ENCODE measurements at regions not wholly inside any gene's neighbourhood (a gene's known extent, or its start where the extent isn't known, plus 50 kb on each side); places are given as distances from the start of the nearest gene placed in this dataset.

DNA sequence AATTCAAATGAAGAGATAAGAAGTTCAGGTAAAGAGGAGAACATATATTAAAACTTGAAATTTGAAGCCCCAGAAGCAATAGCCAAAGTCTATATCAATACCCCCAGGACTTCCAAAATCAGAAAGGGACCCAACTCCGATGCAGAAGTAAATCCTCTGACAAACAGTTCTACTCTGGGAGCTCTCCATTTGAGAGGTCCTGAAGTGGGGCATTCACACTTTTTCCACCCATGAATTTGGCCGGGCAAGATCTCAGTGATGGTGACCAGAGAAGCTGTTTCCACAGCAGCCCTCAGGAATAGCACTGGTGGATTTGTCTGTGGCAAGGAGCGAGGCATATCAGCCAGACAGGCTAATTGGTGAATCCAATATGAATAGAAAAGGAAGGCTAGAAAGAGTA is 313.6 kb upstream of the MC4R start:
- no peaks in the 10 kb centered on the region for H3K9me3 Mint-ChIP-seq (ENCODE audit: unreplicated experiment)
- DNase-seq = no peak
- Histone ChIP-seq H3K36me3 (ENCODE audit: control insufficient read depth, insufficient read depth, low read length) (no peaks in the 10 kb centered on the region), H3K4me1 (no peaks in the 10 kb centered on the region), H3K9me3 (no peaks in the 10 kb centered on the region), H3K4me3 (ENCODE audit: low read depth, low read length) (no peak overlapping the region), H3K27me3 (replicated peaks; ENCODE audit: control insufficient read depth, insufficient read depth, low read length) (no peaks in the 10 kb centered on the region)
- H3K4me1 Mint-ChIP-seq (ENCODE audit: low read depth, unreplicated experiment) = no peaks in the 10 kb centered on the region
- no peak overlapping the region for H3K4me3 Mint-ChIP-seq (ENCODE audit: unreplicated experiment)
- ChIA-PET POLR2A (no interaction called here), CTCF (no interaction called here)
- TF ChIP-seq CTCF (IDR thresholded peaks at IDR 0.05; ENCODE audit: insufficient read depth in 1 of 2, low read depth in 1 of 2, low read length in 1 of 2, severe bottlenecking in 1 of 2, unreplicated experiment in 1 of 2) = no peak
- no peak overlapping the region for H3K27ac Mint-ChIP-seq (ENCODE audit: unreplicated experiment)
- no peaks in the 10 kb centered on the region for H3K27me3 Mint-ChIP-seq (ENCODE audit: insufficient read depth, unreplicated experiment)
- no peaks in the 10 kb centered on the region for H3K36me3 Mint-ChIP-seq (ENCODE audit: insufficient read depth, unreplicated experiment)
- intact Hi-C loops (cut with micrococcal nuclease; ENCODE audit: unreplicated experiment) = loop anchor here (10.0 kb wide), 1 partner anchor 819 kb away; no protein-coding TSS in a partner anchor
- BruUV-seq (replicated peaks) = no TSS peak

DNA sequence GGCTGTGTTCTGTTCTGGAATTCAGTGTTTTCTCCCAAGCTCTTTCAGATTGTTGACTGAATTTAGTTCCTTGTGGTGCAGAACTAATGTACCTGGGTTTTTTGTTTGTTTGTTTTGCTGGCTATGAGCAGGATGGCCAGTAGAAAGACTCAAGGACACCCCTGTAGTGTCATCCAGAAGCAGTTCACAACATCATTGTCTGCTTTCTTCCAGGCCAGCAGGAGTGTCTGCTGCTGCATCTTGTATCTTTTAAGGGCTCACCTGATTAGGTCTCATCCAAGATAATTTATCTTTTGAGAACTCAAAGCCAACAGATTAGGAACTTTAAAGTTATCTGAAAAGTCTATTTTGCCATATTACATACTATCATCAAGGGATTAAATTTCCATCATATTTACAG is 318.5 kb upstream of the MC4R start:
- H3K27ac Mint-ChIP-seq (ENCODE audit: unreplicated experiment) = no peak overlapping the region

GRCh38 chr18:60693426-60693825 is 320.9 kb upstream of the MC4R start:
- ChIA-PET POLR2A (no interaction called here), CTCF (no interaction called here)
- DNase-seq = no peak
- no peaks in the 10 kb centered on the region for H3K36me3 Mint-ChIP-seq (ENCODE audit: insufficient read depth, unreplicated experiment)
- no peak overlapping the region for H3K4me3 ChIP-seq (ENCODE audit: low read depth, low read length)
- no peaks in the 10 kb centered on the region for H3K36me3 ChIP-seq (ENCODE audit: control insufficient read depth, insufficient read depth, low read length)
- no TSS peak for BruUV-seq (replicated peaks)
- no peaks in the 10 kb centered on the region for H3K27me3 ChIP-seq (replicated peaks; ENCODE audit: control insufficient read depth, insufficient read depth, low read length)
- H3K9me3 Mint-ChIP-seq (ENCODE audit: unreplicated experiment) = no peaks in the 10 kb centered on the region
- intact Hi-C loops (cut with micrococcal nuclease; ENCODE audit: unreplicated experiment) = no loop called here
- TF ChIP-seq CTCF (IDR thresholded peaks at IDR 0.05; ENCODE audit: insufficient read depth in 1 of 2, low read depth in 1 of 2, low read length in 1 of 2, severe bottlenecking in 1 of 2, unreplicated experiment in 1 of 2) = no peak
- no peaks in the 10 kb centered on the region for H3K4me1 ChIP-seq
- H3K27ac Mint-ChIP-seq (ENCODE audit: unreplicated experiment) = no peak overlapping the region
- H3K27me3 Mint-ChIP-seq (ENCODE audit: insufficient read depth, unreplicated experiment) = no peaks in the 10 kb centered on the region
- H3K4me3 Mint-ChIP-seq (ENCODE audit: unreplicated experiment) = no peak overlapping the region
- H3K4me1 Mint-ChIP-seq (ENCODE audit: low read depth, unreplicated experiment) = no peaks in the 10 kb centered on the region
- H3K9me3 ChIP-seq = no peaks in the 10 kb centered on the region

More for the DNA sequence above, 318.5 kb upstream of the MC4R start:
- DNase-seq = no peak
- no TSS peak for BruUV-seq (replicated peaks)
- H3K4me1 Mint-ChIP-seq (ENCODE audit: low read depth, unreplicated experiment) = no peaks in the 10 kb centered on the region
- intact Hi-C loops (cut with micrococcal nuclease; ENCODE audit: unreplicated experiment) = no loop called here
- H3K27me3 Mint-ChIP-seq (ENCODE audit: insufficient read depth, unreplicated experiment) = no peaks in the 10 kb centered on the region
- H3K36me3 Mint-ChIP-seq (ENCODE audit: insufficient read depth, unreplicated experiment) = no peaks in the 10 kb centered on the region
- no peak for TF ChIP-seq CTCF (IDR thresholded peaks at IDR 0.05; ENCODE audit: insufficient read depth in 1 of 2, low read depth in 1 of 2, low read length in 1 of 2, severe bottlenecking in 1 of 2, unreplicated experiment in 1 of 2)
- no peak overlapping the region for H3K4me3 Mint-ChIP-seq (ENCODE audit: unreplicated experiment)
- Histone ChIP-seq H3K4me1 (no peaks in the 10 kb centered on the region), H3K36me3 (ENCODE audit: control insufficient read depth, insufficient read depth, low read length) (no peaks in the 10 kb centered on the region), H3K9me3 (no peaks in the 10 kb centered on the region), H3K4me3 (ENCODE audit: low read depth, low read length) (no peak overlapping the region), H3K27me3 (replicated peaks; ENCODE audit: control insufficient read depth, insufficient read depth, low read length) (no peaks in the 10 kb centered on the region)
- ChIA-PET CTCF (no interaction called here), POLR2A (no interaction called here)
- no peaks in the 10 kb centered on the region for H3K9me3 Mint-ChIP-seq (ENCODE audit: unreplicated experiment)

All from Caco-2 (cell line).